Endothelial cell (in vitro differentiated cells): ENCODE measurements at regions not wholly inside any gene's neighbourhood (a gene's known extent, or its start where the extent isn't known, plus 50 kb on each side); places are given as distances from the start of the nearest gene placed in this dataset.

Source experiments
- DNase-seq: peaks from one replicate; pipeline ENCODE4 v3.0.0; 2021; ENCODE audit warnings: low spot score
- H3K27ac Mint-ChIP-seq: one replicate; pipeline ENCODE4 v1.8.0; 2021; ENCODE audit warnings: mixed read lengths, inconsistent platforms; ENCODE audit not compliant: unreplicated experiment
- H3K27me3 Mint-ChIP-seq: one replicate; pipeline ENCODE4 v1.8.0; 2021; ENCODE audit warnings: mild to moderate bottlenecking, moderate library complexity, mixed read lengths, inconsistent platforms; ENCODE audit not compliant: unreplicated experiment
- H3K36me3 Mint-ChIP-seq: one replicate; pipeline ENCODE4 v1.8.0; 2021; ENCODE audit warnings: mild to moderate bottlenecking, low read depth, mixed read lengths, inconsistent platforms; ENCODE audit not compliant: unreplicated experiment
- H3K4me1 Mint-ChIP-seq: one replicate; pipeline ENCODE4 v1.8.0; 2021; ENCODE audit warnings: mild to moderate bottlenecking, mixed read lengths, inconsistent platforms; ENCODE audit not compliant: unreplicated experiment
- H3K4me3 Mint-ChIP-seq: one replicate; pipeline ENCODE4 v1.8.0; 2021; ENCODE audit warnings: mild to moderate bottlenecking, mixed read lengths, inconsistent platforms; ENCODE audit not compliant: unreplicated experiment
- H3K9me3 Mint-ChIP-seq: one replicate; pipeline ENCODE4 v1.8.0; 2021; ENCODE audit warnings: mixed read lengths, inconsistent platforms; ENCODE audit not compliant: unreplicated experiment
- TF ChIP-seq, protein P1 (sequence below): fragments of 200-600 bp; sonication (generic); IDR thresholded peaks from one replicate; pipeline ENCODE4 v1.5.0; 2021; ENCODE audit warnings: antibody characterized with exemption; ENCODE audit not compliant: unreplicated experiment

DNA sequence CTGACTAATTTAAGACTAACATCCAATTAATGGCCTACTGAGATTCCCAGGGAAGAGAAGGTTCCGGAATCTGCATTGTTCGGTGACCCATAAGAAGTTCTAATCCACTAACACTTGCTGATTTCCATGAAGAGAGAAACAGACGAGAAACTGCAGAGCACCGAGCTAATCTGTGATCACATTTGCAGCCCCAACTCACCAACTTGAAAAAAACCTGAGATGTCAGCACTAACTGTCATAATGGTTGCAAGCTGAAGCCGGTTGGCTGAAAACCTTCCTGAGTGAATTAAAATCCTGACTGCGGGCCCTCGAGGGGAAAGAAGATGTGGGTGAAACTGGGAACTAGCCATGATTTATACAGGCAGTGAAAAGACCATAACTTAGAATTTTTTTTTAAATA, 204.8 kb upstream of the IGF1R start:
- H3K36me3 Mint-ChIP-seq: no peaks in the 10 kb centered on the region
- no peak overlapping the region for H3K4me3 Mint-ChIP-seq
- H3K27ac Mint-ChIP-seq: no peak overlapping the region
- no peaks in the 10 kb centered on the region for H3K27me3 Mint-ChIP-seq
- H3K9me3 Mint-ChIP-seq: peaks cover 7% of the 10 kb centered on the region
- no peak for DNase-seq
- H3K4me1 Mint-ChIP-seq: no peaks in the 10 kb centered on the region
- TF ChIP-seq, protein P1, sequence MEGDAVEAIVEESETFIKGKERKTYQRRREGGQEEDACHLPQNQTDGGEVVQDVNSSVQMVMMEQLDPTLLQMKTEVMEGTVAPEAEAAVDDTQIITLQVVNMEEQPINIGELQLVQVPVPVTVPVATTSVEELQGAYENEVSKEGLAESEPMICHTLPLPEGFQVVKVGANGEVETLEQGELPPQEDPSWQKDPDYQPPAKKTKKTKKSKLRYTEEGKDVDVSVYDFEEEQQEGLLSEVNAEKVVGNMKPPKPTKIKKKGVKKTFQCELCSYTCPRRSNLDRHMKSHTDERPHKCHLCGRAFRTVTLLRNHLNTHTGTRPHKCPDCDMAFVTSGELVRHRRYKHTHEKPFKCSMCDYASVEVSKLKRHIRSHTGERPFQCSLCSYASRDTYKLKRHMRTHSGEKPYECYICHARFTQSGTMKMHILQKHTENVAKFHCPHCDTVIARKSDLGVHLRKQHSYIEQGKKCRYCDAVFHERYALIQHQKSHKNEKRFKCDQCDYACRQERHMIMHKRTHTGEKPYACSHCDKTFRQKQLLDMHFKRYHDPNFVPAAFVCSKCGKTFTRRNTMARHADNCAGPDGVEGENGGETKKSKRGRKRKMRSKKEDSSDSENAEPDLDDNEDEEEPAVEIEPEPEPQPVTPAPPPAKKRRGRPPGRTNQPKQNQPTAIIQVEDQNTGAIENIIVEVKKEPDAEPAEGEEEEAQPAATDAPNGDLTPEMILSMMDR: no peak

DNA sequence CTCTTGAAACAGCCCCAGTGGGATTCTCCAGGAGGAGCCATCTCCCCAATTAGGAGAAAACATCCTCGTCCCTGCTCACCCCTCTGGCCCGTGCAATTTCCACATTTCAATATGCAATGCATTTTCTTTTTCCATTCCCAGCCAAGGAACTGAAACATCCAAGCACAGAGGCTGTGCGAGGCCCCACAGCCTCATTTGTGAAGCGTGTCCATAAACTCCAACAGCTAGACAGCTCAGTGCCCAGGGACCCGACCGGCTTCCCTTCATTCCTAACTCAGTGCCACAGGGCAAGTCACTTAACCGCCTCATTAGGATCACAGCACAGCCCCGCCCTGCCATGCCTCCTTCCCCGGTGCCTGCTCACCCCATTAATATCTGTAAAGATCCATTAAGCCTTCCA, 204.2 kb upstream of the IGF1R start:
- Mint-ChIP-seq H3K27me3 (no peaks in the 10 kb centered on the region), H3K36me3 (no peaks in the 10 kb centered on the region), H3K27ac (no peak overlapping the region), H3K9me3 (peaks cover 7% of the 10 kb centered on the region), H3K4me1 (no peaks in the 10 kb centered on the region), H3K4me3 (no peak overlapping the region)
- DNase-seq: no peak
- TF ChIP-seq, protein P1: no peak

DNA sequence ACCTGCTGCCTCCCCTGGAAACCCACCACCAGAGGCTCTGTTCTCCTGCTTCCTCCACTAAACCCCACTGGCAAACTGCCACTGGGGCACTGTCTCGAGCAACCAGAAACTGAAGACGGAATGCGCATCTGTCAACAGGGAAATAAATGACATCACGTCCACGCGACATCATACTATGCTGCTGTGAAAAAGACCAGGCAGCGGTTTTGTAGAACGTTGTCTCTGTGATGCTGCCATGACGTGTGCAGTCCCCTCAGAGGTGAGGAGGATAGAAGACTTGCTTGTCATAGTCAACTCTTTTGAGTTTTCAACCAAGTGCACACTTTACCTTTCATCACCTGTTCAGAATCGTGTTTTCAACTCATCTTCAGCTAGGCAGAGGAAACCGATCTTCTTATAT, 203.0 kb upstream of the IGF1R start:
- no peak overlapping the region for H3K4me3 Mint-ChIP-seq
- no peak for DNase-seq
- H3K4me1 Mint-ChIP-seq: no peaks in the 10 kb centered on the region
- H3K27ac Mint-ChIP-seq: no peak overlapping the region
- H3K9me3 Mint-ChIP-seq: peaks cover 7% of the 10 kb centered on the region
- no peaks in the 10 kb centered on the region for H3K36me3 Mint-ChIP-seq
- no peaks in the 10 kb centered on the region for H3K27me3 Mint-ChIP-seq
- TF ChIP-seq, protein P1: no peak

DNA sequence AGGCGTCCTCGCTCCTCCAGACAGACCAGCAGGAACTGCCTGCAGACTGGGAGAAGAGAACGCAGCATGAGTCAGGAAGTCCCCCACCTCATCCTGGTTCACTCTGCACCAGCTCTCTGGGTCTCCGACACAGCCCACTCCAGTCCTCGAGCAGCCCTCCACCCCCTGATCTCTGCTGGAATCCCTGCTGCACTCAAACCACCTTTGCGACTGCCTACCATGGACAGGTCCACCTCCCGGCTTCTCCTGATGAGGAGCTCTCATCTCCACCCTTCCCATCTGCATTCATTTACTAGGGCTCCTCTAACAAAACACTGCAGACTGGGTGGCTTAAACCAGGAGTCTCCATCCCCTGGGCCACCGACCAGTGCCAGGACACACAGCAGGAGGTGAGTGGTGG, 202.3 kb upstream of the IGF1R start:
- Mint-ChIP-seq H3K4me3 (no peak overlapping the region), H3K36me3 (no peaks in the 10 kb centered on the region), H3K9me3 (peaks cover 7% of the 10 kb centered on the region), H3K27ac (no peak overlapping the region), H3K27me3 (no peaks in the 10 kb centered on the region), H3K4me1 (no peaks in the 10 kb centered on the region)
- no peak for DNase-seq
- TF ChIP-seq, protein P1: no peak

DNA sequence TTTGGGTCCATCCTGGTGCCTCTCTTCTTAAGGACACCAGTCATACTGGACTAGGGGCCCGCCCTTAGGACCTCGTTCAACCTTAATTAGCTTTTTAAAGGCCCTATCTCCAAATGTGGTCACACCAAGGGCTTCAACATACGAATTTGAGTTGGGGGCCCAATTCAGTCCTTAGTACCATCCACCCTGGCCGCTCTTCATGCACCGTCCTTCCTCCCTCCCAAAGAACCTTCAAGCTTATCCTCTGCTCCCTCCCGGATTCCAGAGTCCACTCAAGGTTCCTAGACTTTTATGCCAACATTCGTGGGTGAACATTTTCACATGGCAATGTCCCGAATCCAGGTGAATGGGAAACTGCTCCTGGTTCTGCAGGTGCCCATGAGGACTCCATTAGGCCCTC, 201.3 kb upstream of the IGF1R start:
- H3K27me3 Mint-ChIP-seq: no peaks in the 10 kb centered on the region
- H3K36me3 Mint-ChIP-seq: no peaks in the 10 kb centered on the region
- TF ChIP-seq, protein P1: no peak
- H3K4me3 Mint-ChIP-seq: no peak overlapping the region
- H3K4me1 Mint-ChIP-seq: no peaks in the 10 kb centered on the region
- DNase-seq: no peak
- peaks cover 7% of the 10 kb centered on the region for H3K9me3 Mint-ChIP-seq
- no peak overlapping the region for H3K27ac Mint-ChIP-seq
